ENCODE measurements at regions not wholly inside any gene's neighbourhood (a gene's known extent, or its start where the extent isn't known, plus 50 kb on each side); places are given as distances from the start of the nearest gene placed in this dataset.

DNA sequence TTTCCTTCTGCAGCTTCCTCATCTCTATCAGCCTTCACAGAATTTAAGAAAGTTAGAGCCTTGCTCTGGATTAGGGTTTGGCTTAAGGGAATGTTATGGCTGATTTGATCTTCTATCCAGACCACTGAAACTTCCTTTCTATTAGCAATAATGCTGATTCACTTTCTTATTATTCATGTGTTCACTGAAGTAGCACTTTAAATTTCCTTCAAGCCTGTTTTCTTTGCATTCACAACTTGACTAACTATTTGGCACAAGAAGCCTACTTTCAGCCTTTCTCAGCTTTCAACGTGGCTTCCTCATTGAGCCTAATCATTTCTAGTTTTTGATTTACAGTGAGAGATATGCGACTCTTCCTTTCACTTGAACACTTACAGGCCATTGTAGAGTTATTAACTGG, 528.5 kb downstream of the PLPP3 start:
- Histone ChIP-seq H2AK5ac (ENCODE audit: low read depth, low read length) (no peak overlapping the region), H4K91ac (replicated peaks; ENCODE audit: insufficient read length, low read length) (no peak overlapping the region), H3K23me2 (ENCODE audit: low read depth, low read length) (no peaks in the 10 kb centered on the region), H2BK15ac (ENCODE audit: low read length) (no peak overlapping the region), H2BK20ac (ENCODE audit: low read length) (no peak overlapping the region), H2AFZ (ENCODE audit: low read length) (no peak overlapping the region), H3K9me3 (ENCODE audit: insufficient read depth in 2 of 2, low read depth in 1 of 2, low read length in 1 of 2) (no peaks in the 10 kb centered on the region), H3K4me1 (replicated peaks in 1 of 4; ENCODE audit: control insufficient read depth in 3 of 4, insufficient read depth in 4 of 4, low read length in 3 of 4) (no peaks in the 10 kb centered on the region), H2BK120ac (replicated peaks; ENCODE audit: low read depth, low read length) (no peak overlapping the region), H3K23ac (ENCODE audit: insufficient read length) (no peak overlapping the region), H3K56ac (replicated peaks; ENCODE audit: insufficient read length, low read depth, low read length) (no peak overlapping the region), H3K4me3 (ENCODE audit: extremely low read depth in 1 of 4, insufficient read depth in 2 of 4, low read depth in 3 of 4, low read length in 4 of 4) (no peak overlapping the region), H2BK5ac (ENCODE audit: low read depth, low read length) (no peak overlapping the region), H3K9ac (replicated peaks in 1 of 4; ENCODE audit: extremely low read depth in 1 of 4, low read depth in 3 of 4, low read length in 3 of 4) (no peak overlapping the region), H3K14ac (ENCODE audit: insufficient read length) (no peak overlapping the region), H3K4me2 (ENCODE audit: insufficient read depth in 1 of 2, low read depth in 2 of 2, low read length in 2 of 2) (no peak overlapping the region), H4K5ac (ENCODE audit: insufficient read length, low read depth, low read length) (no peak overlapping the region), H4K8ac (ENCODE audit: extremely low read depth, insufficient read depth, low read length) (no peak overlapping the region), H4K20me1 (replicated peaks in 1 of 2; ENCODE audit: control insufficient read depth in 1 of 2, insufficient read depth in 2 of 2, low read length in 2 of 2) (no peaks in the 10 kb centered on the region), H3K18ac (ENCODE audit: extremely low read depth, low read length) (no peak overlapping the region), H3K27me3 (replicated peaks in 1 of 4; ENCODE audit: control insufficient read depth in 3 of 4, extremely low read depth in 1 of 4, insufficient read depth in 3 of 4, low read length in 3 of 4) (no peaks in the 10 kb centered on the region), H3K79me1 (ENCODE audit: low read depth, low read length) (no peaks in the 10 kb centered on the region), H3K79me2 (ENCODE audit: control insufficient read depth in 1 of 2, insufficient read depth in 2 of 2, low read length in 2 of 2) (no peaks in the 10 kb centered on the region), H3K27ac (ENCODE audit: low read depth, low read length) (no peak overlapping the region), H2BK12ac (ENCODE audit: low read depth, low read length) (no peak overlapping the region), H3K36me3 (ENCODE audit: control insufficient read depth in 2 of 4, insufficient read depth in 4 of 4, low read length in 3 of 4) (no peaks in the 10 kb centered on the region), H3K4ac (replicated peaks; ENCODE audit: insufficient read length, low read depth, low read length) (no peak overlapping the region)
- DNase-seq (ENCODE audit: low read depth in 1 of 2, low spot score in 2 of 2) (no peak), FAIRE-seq (no peak)
- 92% methylated on average over 2 of the region's 2 CpGs; no CpG with 5 or more reads in 1 of the 2 experiments for WGBS, 2 experiments (ENCODE audit: extremely low coverage in 1 of 2, insufficient coverage in 1 of 2, insufficient read length in 1 of 2, insufficient replicate concordance in 2 of 2, low coverage in 1 of 2, low lambda C conversion rate in 2 of 2, missing lambda C conversion rate in 1 of 2)
- ChIA-PET POLR2A (ENCODE audit: partially characterized antibody) (no interaction called here), CTCF (ENCODE audit: partially characterized antibody) (interaction anchor here (0.6 kb wide), 1 partner anchor 572 kb away, joined by 3 read pairs; no protein-coding TSS in a partner anchor)
- TF ChIP-seq CHD1 (IDR thresholded peaks at IDR 0.05; ENCODE audit: low read depth, low read length) (no peak), HDAC2 (IDR thresholded peaks at IDR 0.05; ENCODE audit: borderline replicate concordance in 1 of 2, low read depth in 2 of 2, low read length in 2 of 2) (no peak), BACH1 (IDR thresholded peaks at IDR 0.05; ENCODE audit: low read length) (no peak), RFX5 (IDR thresholded peaks at IDR 0.05; ENCODE audit: borderline replicate concordance, low read depth, low read length) (no peak), RNF2 (IDR thresholded peaks at IDR 0.05; ENCODE audit: borderline replicate concordance, low read depth, low read length, missing control alignments, poor library complexity, severe bottlenecking) (no peak), E2F6 (IDR thresholded peaks at IDR 0.05) (no peak), PHF8 (conservative IDR thresholded peaks at IDR 0.05; ENCODE audit: low read depth, low read length) (no peak), SIN3A (conservative IDR thresholded peaks at IDR 0.05 in 1 of 2, IDR thresholded peaks at IDR 0.05 in 1 of 2; ENCODE audit: low read depth in 1 of 2, low read length in 2 of 2) (no peak), POU5F1 (IDR thresholded peaks at IDR 0.05; ENCODE audit: low read depth, low read length) (no peak), CREB1 (IDR thresholded peaks at IDR 0.05) (no peak), HDAC6 (IDR thresholded peaks at IDR 0.05; ENCODE audit: low read depth, low read length) (no peak), CBX8 (IDR thresholded peaks at IDR 0.05; ENCODE audit: borderline replicate concordance, low read depth, low read length) (no peak), MAX (IDR thresholded peaks at IDR 0.05) (no peak), NRF1 (IDR thresholded peaks at IDR 0.05; ENCODE audit: low read depth, low read length) (no peak)
